Endothelial cell of umbilical vein (primary cell): ENCODE measurements at regions not wholly inside any gene's neighbourhood (a gene's known extent, or its start where the extent isn't known, plus 50 kb on each side); places are given as distances from the start of the nearest gene placed in this dataset.

Experiments used
- BruUV-seq: library from RNA; stranded (reverse); fragments of 400-500 nt; replicated peaks from 2 replicates; lab custom pipeline; 2021; lab: Mats Ljungman, UMichigan
- CTCF ChIA-PET: fragments of 300-600, 350-600 bp; sonication (Branson Sonifier 250); formaldehyde crosslinking; loops from one replicate; lab custom pipeline; 2021; ENCODE audit warnings: antibody characterized with exemption, inconsistent platforms; lab: Charles Lee
- POLR2A ChIA-PET: fragments of 300-600, 350-600 bp; sonication (Branson Sonifier 250); formaldehyde crosslinking; loops from one replicate; lab custom pipeline; 2021; ENCODE audit warnings: antibody characterized with exemption, inconsistent platforms; lab: Charles Lee
- DNase-seq: peaks from one replicate; pipeline ENCODE4 v3.0.0-alpha.2; 2011; ENCODE audit warnings: low read depth, low spot score
- FAIRE-seq: peaks from 2 replicates; lab custom pipeline; 2011; peaks lifted over from hg19 to GRCh38; lab: Jason Lieb, UNC
- H2AFZ ChIP-seq: 2 replicates; pipeline ENCODE4 v1.6.0; 2012; ENCODE audit warnings: low read depth, low read length, control low read depth, inconsistent platforms
- H3K27ac ChIP-seq: 2 replicates; pipeline ENCODE4 v1.5.1; 2011; ENCODE audit warnings: low read depth, mild to moderate bottlenecking, control low read depth, low read length, moderate library complexity; ENCODE audit not compliant: insufficient read depth
- H3K27me3 ChIP-seq, 2 experiments: 2 replicates each; pipeline versions ENCODE4 v1.6.0 to v1.6.1; 2011; ENCODE audit warnings: low read length in 2 of 2, mixed read lengths in 1 of 2; ENCODE audit not compliant: control insufficient read depth in 2 of 2, insufficient read depth in 2 of 2
- H3K36me3 ChIP-seq, 2 experiments: 2 replicates in 1 of 2; 3 replicates in 1 of 2; pipeline ENCODE4 v1.5.1; 2011; ENCODE audit warnings: low read length in 2 of 2, mild to moderate bottlenecking in 1 of 2, moderate library complexity in 1 of 2; ENCODE audit not compliant: control insufficient read depth in 2 of 2, insufficient read depth in 2 of 2; ENCODE audit errors: extremely low read depth in 1 of 2
- H3K4me1 ChIP-seq: 3 replicates; pipeline ENCODE4 v1.5.1; 2011; ENCODE audit warnings: mild to moderate bottlenecking, low read length; ENCODE audit not compliant: control insufficient read depth, insufficient read depth; ENCODE audit errors: extremely low read depth
- H3K4me2 ChIP-seq: 2 replicates; pipeline ENCODE4 v1.6.1; 2011; ENCODE audit warnings: low read length, control low read depth, mixed read lengths; ENCODE audit not compliant: insufficient read depth
- H3K4me3 ChIP-seq, 3 experiments: fragments of 200-600 bp in 1 of 3; sonication (generic), shearing (Covaris generic) in 1 of 3; replicated peaks in 1 of 3; 2 replicates each; pipeline ENCODE4 v1.5.1; 2011 to 2016; ENCODE audit warnings: control low read depth in 3 of 3, low read length in 3 of 3, mild to moderate bottlenecking in 2 of 3, inconsistent platforms in 1 of 3, low read depth in 1 of 3, moderate library complexity in 1 of 3; ENCODE audit not compliant: insufficient read depth in 1 of 3
- H3K79me2 ChIP-seq: 2 replicates; pipeline ENCODE4 v1.6.0; 2012; ENCODE audit warnings: low read length, inconsistent platforms; ENCODE audit not compliant: control insufficient read depth, insufficient read depth
- H3K9ac ChIP-seq: replicated peaks from 2 replicates; pipeline ENCODE3; 2011; ENCODE audit warnings: low read length, control low read depth; ENCODE audit not compliant: insufficient read depth; ENCODE audit errors: extremely low read depth
- H3K9me1 ChIP-seq: replicated peaks from 3 replicates; pipeline ENCODE4 v1.6.0; 2011; ENCODE audit warnings: mild to moderate bottlenecking, low read length; ENCODE audit not compliant: control insufficient read depth, insufficient read depth; ENCODE audit errors: extremely low read depth
- H3K9me3 ChIP-seq: replicated peaks from 2 replicates; pipeline ENCODE4 v1.5.1; 2012; ENCODE audit warnings: low read length, inconsistent platforms; ENCODE audit not compliant: control insufficient read depth, insufficient read depth
- H4K20me1 ChIP-seq: replicated peaks from 2 replicates; pipeline ENCODE3; 2011; ENCODE audit warnings: mild to moderate bottlenecking, low read length; ENCODE audit not compliant: control insufficient read depth, insufficient read depth; ENCODE audit errors: extremely low read depth
- EZH2 ChIP-seq: IDR thresholded peaks from 2 replicates; pipeline ENCODE4 v1.6.1; 2012; ENCODE audit warnings: borderline replicate concordance, low read depth, mild to moderate bottlenecking, moderate library complexity, low read length, inconsistent platforms; ENCODE audit not compliant: severe bottlenecking
- FOS ChIP-seq: IDR thresholded peaks from 2 replicates; pipeline ENCODE4 v1.6.1; 2011; ENCODE audit warnings: mild to moderate bottlenecking, low read length, moderate library complexity, borderline replicate concordance; ENCODE audit not compliant: insufficient read depth
- GATA2 ChIP-seq: IDR thresholded peaks from 2 replicates; pipeline ENCODE4 v1.7.0; 2011; ENCODE audit warnings: low read depth, mild to moderate bottlenecking, moderate library complexity, mixed read lengths, low read length; ENCODE audit not compliant: insufficient read length, insufficient read depth
- JUN ChIP-seq: IDR thresholded peaks from 2 replicates; pipeline ENCODE4 v1.6.1; 2011; ENCODE audit warnings: borderline replicate concordance, low read depth; ENCODE audit not compliant: insufficient read length, insufficient read depth
- MYC ChIP-seq: IDR thresholded peaks from one replicate; pipeline ENCODE4 v1.6.1; 2011; ENCODE audit warnings: mild to moderate bottlenecking, low read depth, low read length
- POLR2A ChIP-seq: IDR thresholded peaks from 2 replicates; pipeline ENCODE4 v1.6.1; 2012; ENCODE audit warnings: low read depth, mild to moderate bottlenecking, control low read depth, low read length
- POLR2AphosphoS5 ChIP-seq: IDR thresholded peaks from 2 replicates; pipeline ENCODE4 v1.6.1; 2012; ENCODE audit warnings: low read depth, mild to moderate bottlenecking, control low read depth, low read length, moderate library complexity; ENCODE audit not compliant: insufficient read depth
- dilution Hi-C: fragments of 300-500 bp; cut with MboI; formaldehyde crosslinking; loops from one replicate; pipeline ENCODE4 v1.15.0; 2019; ENCODE audit warnings: low sequenced_read_pairs; ENCODE audit not compliant: extremely low pct_ligation_motif_present
- intact Hi-C: fragments of 100-400 bp; cut with micrococcal nuclease; formaldehyde crosslinking; loops from one replicate; pipeline ENCODE4 v1.10.0; 2022
- TF ChIP-seq, protein P1 (sequence below), 2 donors: IDR thresholded peaks; 1 replicate in 1 of 2; 2 replicates in 1 of 2; pipeline ENCODE4 v1.5.1; 2011; ENCODE audit warnings: low read length in 2 of 2, mild to moderate bottlenecking in 2 of 2, moderate library complexity in 2 of 2, control low read depth in 1 of 2, inconsistent platforms in 1 of 2, low read depth in 1 of 2; ENCODE audit not compliant: insufficient read depth in 1 of 2; ENCODE audit errors: extremely low read depth in 1 of 2
- TF ChIP-seq, protein P2 (sequence below): IDR thresholded peaks from 2 replicates; pipeline ENCODE4 v1.6.1; 2011; ENCODE audit not compliant: insufficient read depth, insufficient read length

DNA sequence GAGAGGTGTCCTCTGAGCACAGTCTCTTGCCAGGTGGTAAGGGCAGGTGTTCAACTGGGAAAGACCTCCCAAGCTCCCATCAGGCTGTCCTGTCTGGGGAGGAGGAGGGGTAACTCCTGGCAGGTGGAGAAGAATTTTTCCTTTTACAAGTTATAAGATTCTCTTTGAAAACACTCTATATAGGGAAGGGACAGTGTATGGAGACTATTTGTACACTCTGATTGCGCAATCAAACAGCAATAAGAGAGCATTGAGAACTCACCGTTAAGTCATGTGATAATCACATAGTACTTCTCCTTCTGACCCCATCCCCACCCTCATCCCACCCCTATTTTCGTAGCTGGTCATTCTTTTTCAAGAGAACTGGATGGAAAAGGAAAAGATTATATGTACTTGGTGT, 179.3 kb upstream of the ZNF644 start:
- H3K4me2 ChIP-seq: no peak overlapping the region
- H3K4me1 ChIP-seq: no peaks in the 10 kb centered on the region
- intact Hi-C loops (no loop called here), dilution Hi-C loops (no loop called here)
- peaks cover 0 to 2% of the 10 kb centered on the region in 2 experiments for H3K27me3 ChIP-seq
- H3K9me1 ChIP-seq: no peaks in the 10 kb centered on the region
- TF ChIP-seq EZH2 (no peak), POLR2A (no peak), POLR2AphosphoS5 (no peak), MYC (no peak), GATA2 (no peak), FOS (no peak), JUN (no peak)
- TF ChIP-seq, protein P1, sequence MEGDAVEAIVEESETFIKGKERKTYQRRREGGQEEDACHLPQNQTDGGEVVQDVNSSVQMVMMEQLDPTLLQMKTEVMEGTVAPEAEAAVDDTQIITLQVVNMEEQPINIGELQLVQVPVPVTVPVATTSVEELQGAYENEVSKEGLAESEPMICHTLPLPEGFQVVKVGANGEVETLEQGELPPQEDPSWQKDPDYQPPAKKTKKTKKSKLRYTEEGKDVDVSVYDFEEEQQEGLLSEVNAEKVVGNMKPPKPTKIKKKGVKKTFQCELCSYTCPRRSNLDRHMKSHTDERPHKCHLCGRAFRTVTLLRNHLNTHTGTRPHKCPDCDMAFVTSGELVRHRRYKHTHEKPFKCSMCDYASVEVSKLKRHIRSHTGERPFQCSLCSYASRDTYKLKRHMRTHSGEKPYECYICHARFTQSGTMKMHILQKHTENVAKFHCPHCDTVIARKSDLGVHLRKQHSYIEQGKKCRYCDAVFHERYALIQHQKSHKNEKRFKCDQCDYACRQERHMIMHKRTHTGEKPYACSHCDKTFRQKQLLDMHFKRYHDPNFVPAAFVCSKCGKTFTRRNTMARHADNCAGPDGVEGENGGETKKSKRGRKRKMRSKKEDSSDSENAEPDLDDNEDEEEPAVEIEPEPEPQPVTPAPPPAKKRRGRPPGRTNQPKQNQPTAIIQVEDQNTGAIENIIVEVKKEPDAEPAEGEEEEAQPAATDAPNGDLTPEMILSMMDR (IDR thresholded peaks at IDR 0.05; ENCODE audit: extremely low read depth in 1 of 2, insufficient read depth in 1 of 2, low read depth in 1 of 2, low read length in 2 of 2): no peak
- TF ChIP-seq, protein P2, sequence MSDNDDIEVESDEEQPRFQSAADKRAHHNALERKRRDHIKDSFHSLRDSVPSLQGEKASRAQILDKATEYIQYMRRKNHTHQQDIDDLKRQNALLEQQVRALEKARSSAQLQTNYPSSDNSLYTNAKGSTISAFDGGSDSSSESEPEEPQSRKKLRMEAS: no peak
- BruUV-seq: no TSS peak
- ChIA-PET CTCF (interaction anchor here (0.7 to 1.7 kb wide), 2 partner anchors 25 to 35 kb away, joined by 3 to 7 read pairs; no protein-coding TSS in a partner anchor), POLR2A (no interaction called here)
- H3K36me3 ChIP-seq: no peaks in the 10 kb centered on the region
- no peak overlapping the region for H2AFZ ChIP-seq
- no peak overlapping the region for H3K27ac ChIP-seq
- H4K20me1 ChIP-seq: no peaks in the 10 kb centered on the region
- H3K79me2 ChIP-seq: no peaks in the 10 kb centered on the region
- no peaks in the 10 kb centered on the region for H3K9me3 ChIP-seq
- DNase-seq (no peak), FAIRE-seq (no peak)
- no peak overlapping the region for H3K9ac ChIP-seq
- no peak overlapping the region for H3K4me3 ChIP-seq
